Neural cell (in vitro differentiated cells): ENCODE measurements at regions not wholly inside any gene's neighbourhood (a gene's known extent, or its start where the extent isn't known, plus 50 kb on each side); places are given as distances from the start of the nearest gene placed in this dataset.

Experiments used
- H2AFZ ChIP-seq: fragments of 200-600, 300-800 bp; sonication (generic), shearing (Covaris generic); 2 replicates; pipeline ENCODE4 v1.6.0; 2014; ENCODE audit warnings: low read depth, mild to moderate bottlenecking, antibody characterized with exemption, low read length, moderate library complexity
- H3F3A ChIP-seq: fragments of 200-600 bp; shearing (Covaris generic); 2 replicates; pipeline ENCODE4 v1.6.1; 2016; ENCODE audit warnings: mild to moderate bottlenecking, moderate library complexity, mixed read lengths, antibody characterized with exemption, low read length; ENCODE audit not compliant: insufficient read depth, poor library complexity, severe bottlenecking
- H3K27ac ChIP-seq: fragments of 200-600, 300-800 bp; sonication (generic), shearing (Covaris generic); 2 replicates; pipeline ENCODE4 v1.5.1; 2014; ENCODE audit warnings: mild to moderate bottlenecking, low read length, moderate library complexity
- H3K27me3 ChIP-seq: fragments of 300-800, 200-600 bp; sonication (generic), shearing (Covaris generic); 2 replicates; pipeline ENCODE4 v1.6.0; 2014; ENCODE audit warnings: mild to moderate bottlenecking, low read depth, low read length, moderate library complexity; ENCODE audit not compliant: insufficient read depth
- H3K36me3 ChIP-seq: fragments of 300-800, 200-600 bp; sonication (generic), shearing (Covaris generic); 2 replicates; pipeline ENCODE4 v1.5.1; 2014; ENCODE audit warnings: mild to moderate bottlenecking, antibody characterized with exemption, low read length, moderate library complexity; ENCODE audit not compliant: insufficient read depth
- H3K4me2 ChIP-seq: fragments of 300-800, 200-600 bp; sonication (generic), shearing (Covaris generic); 2 replicates; pipeline ENCODE4 v1.6.0; 2014; ENCODE audit warnings: mild to moderate bottlenecking, low read length
- H3K4me3 ChIP-seq: fragments of 300-800, 200-600 bp; sonication (generic), shearing (Covaris generic); 2 replicates; pipeline ENCODE4 v1.5.1; 2014; ENCODE audit warnings: mild to moderate bottlenecking, low read length, moderate library complexity
- H3K79me2 ChIP-seq: fragments of 200-600 bp; shearing (Covaris generic); replicated peaks from 2 replicates; pipeline ENCODE4 v1.6.0; 2014; ENCODE audit warnings: mild to moderate bottlenecking, low read length, moderate library complexity; ENCODE audit not compliant: insufficient read depth
- H3K9ac ChIP-seq: fragments of 300-800, 200-600 bp; sonication (generic), shearing (Covaris generic); 2 replicates; pipeline ENCODE4 v1.6.1; 2016; ENCODE audit warnings: mild to moderate bottlenecking, low read length, mixed read lengths
- H3K9me2 ChIP-seq: fragments of 200-600 bp; shearing (Covaris generic); 2 replicates; pipeline ENCODE4 v1.6.1; 2016; ENCODE audit warnings: mild to moderate bottlenecking, low read length, mixed read lengths; ENCODE audit not compliant: insufficient read depth
- H3K9me3 ChIP-seq: fragments of 200-600, 300-800 bp; sonication (generic), shearing (Covaris generic); 2 replicates; pipeline ENCODE4 v1.6.1; 2016; ENCODE audit warnings: mild to moderate bottlenecking, mixed run types, low read length, moderate library complexity, mixed read lengths
- H4K20me1 ChIP-seq: fragments of 200-600 bp; shearing (Covaris generic); 2 replicates; pipeline ENCODE4 v1.6.1; 2016; ENCODE audit warnings: mild to moderate bottlenecking, mixed run types; ENCODE audit not compliant: insufficient read depth
- CTCF ChIP-seq: fragments of 450-650 bp; IDR thresholded peaks from 2 replicates; pipeline ENCODE4 v1.5.1; 2014; ENCODE audit warnings: antibody characterized with exemption, mild to moderate bottlenecking, moderate library complexity; ENCODE audit not compliant: poor library complexity, severe bottlenecking
- EP300 ChIP-seq: fragments of 450-650 bp; conservative IDR thresholded peaks from 2 replicates; pipeline ENCODE4 v1.6.1; 2014; ENCODE audit warnings: antibody characterized with exemption, mild to moderate bottlenecking, moderate library complexity; ENCODE audit not compliant: poor library complexity, severe bottlenecking
- EZH2 ChIP-seq: fragments of 200-600, 300-800 bp; shearing (Covaris generic), sonication (generic); IDR thresholded peaks from 2 replicates; pipeline ENCODE4 v1.6.1; 2014; ENCODE audit warnings: antibody characterized with exemption, low read length, borderline replicate concordance, mild to moderate bottlenecking; ENCODE audit not compliant: insufficient read depth, poor library complexity, severe bottlenecking
- MXI1 ChIP-seq: fragments of 450-650 bp; conservative IDR thresholded peaks from 2 replicates; pipeline ENCODE4 v1.6.1; 2014; ENCODE audit warnings: antibody characterized with exemption, mild to moderate bottlenecking; ENCODE audit not compliant: poor library complexity, severe bottlenecking
- POLR2AphosphoS5 ChIP-seq: IDR thresholded peaks from 2 replicates; pipeline ENCODE4 v1.6.1; 2012
- RAD21 ChIP-seq: fragments of 450-650 bp; conservative IDR thresholded peaks from 2 replicates; pipeline ENCODE4 v1.6.1; 2014; ENCODE audit warnings: antibody characterized with exemption, mild to moderate bottlenecking, moderate library complexity
- REST ChIP-seq: IDR thresholded peaks from 2 replicates; pipeline ENCODE4 v1.6.1; 2012; ENCODE audit warnings: borderline replicate concordance
- SMC3 ChIP-seq: fragments of 450-650 bp; conservative IDR thresholded peaks from 2 replicates; pipeline ENCODE4 v1.6.1; 2014; ENCODE audit warnings: antibody characterized with exemption, mild to moderate bottlenecking, moderate library complexity; ENCODE audit not compliant: poor library complexity
- TAF1 ChIP-seq: IDR thresholded peaks from 2 replicates; pipeline ENCODE4 v1.6.1; 2012; ENCODE audit warnings: low read depth

- Histone ChIP-seq H3K9ac (no peak overlapping the region), H3K27ac (no peak overlapping the region), H3K9me2 (no peaks in the 10 kb centered on the region), H3K27me3 (no peaks in the 10 kb centered on the region), H3K79me2 (no peaks in the 10 kb centered on the region), H3K4me2 (no peak overlapping the region), H3K9me3 (no peaks in the 10 kb centered on the region), H4K20me1 (no peaks in the 10 kb centered on the region), H3F3A (no peaks in the 10 kb centered on the region), H2AFZ (no peak overlapping the region), H3K36me3 (no peaks in the 10 kb centered on the region), H3K4me3 (no peak overlapping the region)
- TF ChIP-seq EZH2: no peak
- no peak for TF ChIP-seq SMC3
- no peak for TF ChIP-seq TAF1
- no peak for TF ChIP-seq POLR2AphosphoS5
These were observed 125.4 kb upstream of the KLF12 start for GRCh38 chr13:74259641-74260040.

DNA sequence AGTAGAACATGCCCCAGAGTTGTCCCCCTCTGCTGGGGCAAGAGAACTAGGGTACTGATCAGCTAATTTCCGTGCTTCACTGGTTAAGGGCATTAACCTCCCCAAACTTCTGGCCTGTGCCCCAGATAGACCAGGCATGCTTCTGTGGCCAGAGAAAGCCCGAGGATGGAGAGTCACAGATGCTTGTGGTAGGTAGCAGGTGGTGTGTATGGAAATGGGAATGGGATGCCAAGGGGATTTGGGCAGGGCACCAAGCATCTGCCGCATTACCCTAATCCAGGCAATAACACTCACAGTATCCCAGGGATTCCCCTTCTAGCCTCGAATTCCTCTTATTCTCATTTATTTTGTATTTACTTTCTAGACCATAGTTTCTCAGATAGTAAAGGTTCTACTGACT, 124.8 kb upstream of the KLF12 start:
- Histone ChIP-seq H3K36me3 (no peaks in the 10 kb centered on the region), H3K4me3 (no peak overlapping the region), H3K9me3 (no peaks in the 10 kb centered on the region), H2AFZ (no peak overlapping the region), H3K79me2 (no peaks in the 10 kb centered on the region), H3K27ac (no peak overlapping the region), H3K9ac (no peak overlapping the region), H3F3A (no peaks in the 10 kb centered on the region), H3K9me2 (no peaks in the 10 kb centered on the region), H4K20me1 (no peaks in the 10 kb centered on the region), H3K27me3 (no peaks in the 10 kb centered on the region), H3K4me2 (no peak overlapping the region)
- TF ChIP-seq EP300: no peak
- no peak for TF ChIP-seq REST
- no peak for TF ChIP-seq EZH2
- TF ChIP-seq CTCF: no peak
- TF ChIP-seq MXI1: no peak
- no peak for TF ChIP-seq SMC3
- no peak for TF ChIP-seq POLR2AphosphoS5
- TF ChIP-seq TAF1: no peak
- TF ChIP-seq RAD21: no peak

- Histone ChIP-seq H3K36me3 (no peaks in the 10 kb centered on the region), H3K79me2 (no peaks in the 10 kb centered on the region), H4K20me1 (no peaks in the 10 kb centered on the region), H3K4me2 (no peak overlapping the region), H3K27me3 (no peaks in the 10 kb centered on the region), H3K9me3 (no peaks in the 10 kb centered on the region), H2AFZ (no peak overlapping the region), H3K9me2 (no peaks in the 10 kb centered on the region), H3F3A (no peaks in the 10 kb centered on the region), H3K27ac (no peak overlapping the region), H3K4me3 (no peak overlapping the region), H3K9ac (no peak overlapping the region)
- TF ChIP-seq EP300: no peak
- no peak for TF ChIP-seq CTCF
- no peak for TF ChIP-seq EZH2
- no peak for TF ChIP-seq REST
- no peak for TF ChIP-seq MXI1
- TF ChIP-seq SMC3: no peak
- no peak for TF ChIP-seq POLR2AphosphoS5
- no peak for TF ChIP-seq TAF1
- TF ChIP-seq RAD21: no peak
These were observed 122.8 kb upstream of the KLF12 start for GRCh38 chr13:74256969-74257368.
